Loucy (cell line): ENCODE measurements at regions not wholly inside any gene's neighbourhood (a gene's known extent, or its start where the extent isn't known, plus 50 kb on each side); places are given as distances from the start of the nearest gene placed in this dataset.

Experiments used
- H2AFZ ChIP-seq: fragments of 200-600 bp; sonication (generic); 2 replicates; pipeline ENCODE4 v1.6.0; 2016; ENCODE audit warnings: antibody characterized with exemption, mild to moderate bottlenecking, low read length, moderate library complexity
- H3F3A ChIP-seq: fragments of 200-600 bp; 2 replicates; pipeline ENCODE4 v1.6.0; 2016; ENCODE audit warnings: antibody characterized with exemption, low read depth, mild to moderate bottlenecking
- H3K27me3 ChIP-seq: fragments of 200-600 bp; sonication (generic); 2 replicates; pipeline ENCODE4 v1.6.1; 2014; ENCODE audit warnings: low read length, mild to moderate bottlenecking; ENCODE audit not compliant: insufficient read depth, poor library complexity, severe bottlenecking
- H3K36me3 ChIP-seq: fragments of 200-600 bp; sonication (generic); 2 replicates; pipeline ENCODE4 v1.6.1; 2016; ENCODE audit warnings: low read length; ENCODE audit not compliant: insufficient read depth
- H3K4me1 ChIP-seq: fragments of 200-600 bp; sonication (generic); 2 replicates; pipeline ENCODE4 v1.5.1; 2014; ENCODE audit warnings: low read length, mild to moderate bottlenecking; ENCODE audit not compliant: insufficient read depth, poor library complexity, severe bottlenecking
- H3K4me2 ChIP-seq: fragments of 200-600 bp; sonication (generic); 2 replicates; pipeline ENCODE4 v1.6.0; 2014; ENCODE audit warnings: antibody characterized with exemption, low read length, low read depth, mild to moderate bottlenecking; ENCODE audit not compliant: poor library complexity, severe bottlenecking
- H3K4me3 ChIP-seq: fragments of 200-600 bp; sonication (generic); 2 replicates; pipeline ENCODE4 v1.5.1; 2014; ENCODE audit warnings: low read length, mild to moderate bottlenecking, mixed read lengths; ENCODE audit not compliant: poor library complexity, severe bottlenecking
- H3K79me2 ChIP-seq: fragments of 200-600 bp; sonication (generic); 2 replicates; pipeline ENCODE4 v1.6.1; 2014; ENCODE audit warnings: low read length; ENCODE audit not compliant: insufficient read depth
- H3K9ac ChIP-seq: fragments of 200-600 bp; sonication (generic); 2 replicates; pipeline ENCODE4 v1.6.0; 2014; ENCODE audit warnings: mild to moderate bottlenecking, low read depth, low read length, moderate library complexity; ENCODE audit not compliant: poor library complexity, severe bottlenecking
- H3K9me2 ChIP-seq: fragments of 200-600 bp; sonication (generic); replicated peaks from 2 replicates; pipeline ENCODE4 v1.6.1; 2016; ENCODE audit warnings: low read depth, low read length, mixed read lengths
- H3K9me3 ChIP-seq: fragments of 200-600 bp; sonication (generic); 2 replicates; pipeline ENCODE4 v1.6.1; 2014; ENCODE audit warnings: mild to moderate bottlenecking, antibody characterized with exemption, low read length, low read depth; ENCODE audit not compliant: insufficient read depth
- H4K20me1 ChIP-seq: fragments of 200-600 bp; sonication (generic); 2 replicates; pipeline ENCODE4 v1.6.0; 2014; ENCODE audit warnings: antibody characterized with exemption, low read length, mild to moderate bottlenecking; ENCODE audit not compliant: insufficient read depth, poor library complexity, severe bottlenecking
- EZH2phosphoT487 ChIP-seq: fragments of 200-600 bp; IDR thresholded peaks from 2 replicates; pipeline ENCODE4 v1.6.1; 2018; ENCODE audit warnings: antibody characterized with exemption, mild to moderate bottlenecking, moderate library complexity, borderline replicate concordance
- TF ChIP-seq, protein P1 (sequence below): fragments of 200-600 bp; sonication (generic); conservative IDR thresholded peaks from 2 replicates; pipeline ENCODE4 v1.5.1; 2014; ENCODE audit warnings: mild to moderate bottlenecking, antibody characterized with exemption, low read length

DNA sequence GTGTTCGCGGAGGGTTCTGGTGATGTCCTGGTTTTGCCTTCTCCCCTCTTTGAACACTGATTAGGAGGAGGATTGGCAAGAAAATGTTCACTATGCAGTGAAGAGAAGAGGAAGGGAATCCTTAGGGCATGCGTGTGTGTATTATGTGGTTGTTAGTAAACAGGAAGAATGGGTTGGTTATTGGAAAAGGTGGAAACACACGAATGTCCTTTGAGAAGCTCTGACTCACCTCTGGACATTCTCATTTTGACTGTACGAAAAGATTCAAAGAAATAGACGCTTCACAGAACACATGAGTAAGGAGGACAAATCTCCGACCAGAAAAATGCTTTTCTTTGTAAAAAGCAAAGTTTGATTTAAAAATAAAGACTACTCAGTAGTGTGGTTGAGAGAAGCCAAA, 188.8 kb upstream of the PRICKLE2 start:
- no peak overlapping the region for H2AFZ ChIP-seq
- no peaks in the 10 kb centered on the region for H3K4me1 ChIP-seq
- H3K79me2 ChIP-seq, result no peaks in the 10 kb centered on the region
- no peaks in the 10 kb centered on the region for H3K9me3 ChIP-seq
- H3K4me2 ChIP-seq, result no peak overlapping the region
- H3K36me3 ChIP-seq, result no peaks in the 10 kb centered on the region
- no peaks in the 10 kb centered on the region for H3F3A ChIP-seq
- no peak for TF ChIP-seq EZH2phosphoT487
- TF ChIP-seq, protein P1, sequence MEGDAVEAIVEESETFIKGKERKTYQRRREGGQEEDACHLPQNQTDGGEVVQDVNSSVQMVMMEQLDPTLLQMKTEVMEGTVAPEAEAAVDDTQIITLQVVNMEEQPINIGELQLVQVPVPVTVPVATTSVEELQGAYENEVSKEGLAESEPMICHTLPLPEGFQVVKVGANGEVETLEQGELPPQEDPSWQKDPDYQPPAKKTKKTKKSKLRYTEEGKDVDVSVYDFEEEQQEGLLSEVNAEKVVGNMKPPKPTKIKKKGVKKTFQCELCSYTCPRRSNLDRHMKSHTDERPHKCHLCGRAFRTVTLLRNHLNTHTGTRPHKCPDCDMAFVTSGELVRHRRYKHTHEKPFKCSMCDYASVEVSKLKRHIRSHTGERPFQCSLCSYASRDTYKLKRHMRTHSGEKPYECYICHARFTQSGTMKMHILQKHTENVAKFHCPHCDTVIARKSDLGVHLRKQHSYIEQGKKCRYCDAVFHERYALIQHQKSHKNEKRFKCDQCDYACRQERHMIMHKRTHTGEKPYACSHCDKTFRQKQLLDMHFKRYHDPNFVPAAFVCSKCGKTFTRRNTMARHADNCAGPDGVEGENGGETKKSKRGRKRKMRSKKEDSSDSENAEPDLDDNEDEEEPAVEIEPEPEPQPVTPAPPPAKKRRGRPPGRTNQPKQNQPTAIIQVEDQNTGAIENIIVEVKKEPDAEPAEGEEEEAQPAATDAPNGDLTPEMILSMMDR, result no peak
- no peak overlapping the region for H3K9ac ChIP-seq
- no peaks in the 10 kb centered on the region for H4K20me1 ChIP-seq
- no peaks in the 10 kb centered on the region for H3K9me2 ChIP-seq
- no peak overlapping the region for H3K4me3 ChIP-seq
- no peaks in the 10 kb centered on the region for H3K27me3 ChIP-seq

DNA sequence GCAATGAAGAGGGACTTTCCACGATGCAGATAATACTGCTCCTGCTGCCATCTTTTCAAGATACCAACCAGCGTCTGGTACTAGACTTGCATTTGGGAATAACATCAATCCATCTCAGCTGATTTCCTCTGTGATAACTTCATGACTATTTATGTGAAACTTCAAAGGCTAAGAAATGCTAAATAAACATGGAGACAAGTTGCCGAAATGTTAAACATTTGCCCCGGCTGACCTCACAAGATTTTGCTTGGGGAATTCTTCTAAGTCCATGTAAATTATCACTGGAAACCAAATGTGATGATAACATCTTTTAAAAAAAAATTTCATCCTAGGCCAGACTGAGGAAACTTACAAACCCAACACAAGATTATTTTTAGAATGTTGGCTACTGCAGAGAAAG, 185.8 kb upstream of the PRICKLE2 start:
- Histone ChIP-seq H2AFZ (no peak overlapping the region), H3K4me2 (no peak overlapping the region), H3K4me1 (no peaks in the 10 kb centered on the region), H3K4me3 (no peak overlapping the region), H3K9me2 (no peaks in the 10 kb centered on the region), H3K36me3 (no peaks in the 10 kb centered on the region), H3F3A (no peaks in the 10 kb centered on the region), H4K20me1 (no peaks in the 10 kb centered on the region), H3K9me3 (no peaks in the 10 kb centered on the region), H3K79me2 (no peaks in the 10 kb centered on the region), H3K9ac (no peak overlapping the region), H3K27me3 (no peaks in the 10 kb centered on the region)
- TF ChIP-seq, protein P1, result no peak
- no peak for TF ChIP-seq EZH2phosphoT487

DNA sequence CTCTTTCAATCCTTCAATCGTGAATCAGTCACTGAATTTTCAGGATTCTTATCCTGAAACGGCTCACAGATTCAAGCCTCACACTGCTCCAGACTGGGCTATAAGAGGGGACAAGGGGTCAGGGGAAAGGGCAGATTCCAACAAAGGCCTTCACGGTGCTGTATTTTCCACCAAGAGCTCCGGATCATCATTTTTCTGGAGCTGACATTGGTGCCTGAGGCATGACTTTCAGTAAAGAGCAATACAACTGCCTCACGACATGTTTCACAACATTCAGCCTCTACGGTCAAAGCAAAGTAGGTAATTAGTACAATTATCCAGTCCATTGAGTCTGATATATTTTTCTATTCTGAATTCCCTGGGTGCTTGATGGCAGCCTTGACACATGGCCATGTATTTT, 185.0 kb upstream of the PRICKLE2 start:
- Histone ChIP-seq H3K27me3 (no peaks in the 10 kb centered on the region), H3K79me2 (no peaks in the 10 kb centered on the region), H2AFZ (no peak overlapping the region), H3F3A (no peaks in the 10 kb centered on the region), H3K36me3 (no peaks in the 10 kb centered on the region), H4K20me1 (no peaks in the 10 kb centered on the region), H3K4me2 (no peak overlapping the region), H3K9me2 (no peaks in the 10 kb centered on the region), H3K9ac (no peak overlapping the region), H3K4me3 (no peak overlapping the region), H3K4me1 (no peaks in the 10 kb centered on the region), H3K9me3 (no peaks in the 10 kb centered on the region)
- no peak for TF ChIP-seq EZH2phosphoT487
- TF ChIP-seq, protein P1, result no peak
